ENCODE measurements at regions not wholly inside any gene's neighbourhood (a gene's known extent, or its start where the extent isn't known, plus 50 kb on each side); places are given as distances from the start of the nearest gene placed in this dataset.

- no peak overlapping the region for H3K27ac ChIP-seq (ENCODE audit: low read length, poor library complexity, severe bottlenecking)
These were observed 902.6 kb upstream of the TENM4 start for GRCh38 chr11:80343436-80343835.

GRCh38 chr11:80338231-80338630 is 897.4 kb upstream of the TENM4 start:
- H2BK5ac ChIP-seq (ENCODE audit: low read depth, low read length, poor library complexity, severe bottlenecking), result no peak overlapping the region
- WGBS, result 76% methylated on average over 2 of the region's 2 CpGs
- H4K91ac ChIP-seq (ENCODE audit: low read length), result no peak overlapping the region
- H3K4me1 ChIP-seq (ENCODE audit: control insufficient read depth, insufficient read depth, low read depth, low read length), result no peaks in the 10 kb centered on the region
- no peak overlapping the region for H2BK15ac ChIP-seq (ENCODE audit: low read depth, poor library complexity, severe bottlenecking)
- H3K4me2 ChIP-seq (ENCODE audit: low read length, poor library complexity, severe bottlenecking), result no peak overlapping the region
- no peak overlapping the region for H2BK120ac ChIP-seq (ENCODE audit: low read depth, low read length)
- no peak overlapping the region for H3K27ac ChIP-seq (ENCODE audit: low read length, poor library complexity, severe bottlenecking)
- no peaks in the 10 kb centered on the region for H3K9me3 ChIP-seq (ENCODE audit: control insufficient read depth, low read length)
- no peaks in the 10 kb centered on the region for H3K79me1 ChIP-seq (replicated peaks; ENCODE audit: low read length, poor library complexity, severe bottlenecking)
- no peak overlapping the region for H3K23ac ChIP-seq (ENCODE audit: low read length in 2 of 2)
- no peak overlapping the region for H3K4ac ChIP-seq (ENCODE audit: low read depth in 1 of 2, low read length in 2 of 2)
- no peak overlapping the region for H2AK5ac ChIP-seq (ENCODE audit: low read length, severe bottlenecking)
- no peaks in the 10 kb centered on the region for H3K36me3 ChIP-seq (ENCODE audit: control insufficient read depth in 1 of 2, insufficient read depth in 2 of 2, low read depth in 1 of 2, low read length in 2 of 2)
- H3K9ac ChIP-seq (ENCODE audit: low read length), result no peak overlapping the region
- no peak overlapping the region for H2BK12ac ChIP-seq (ENCODE audit: low read length in 2 of 2)
- no peak overlapping the region for H3K18ac ChIP-seq (ENCODE audit: low read depth in 1 of 2, low read length in 2 of 2)
- no peak overlapping the region for H3K4me3 ChIP-seq (ENCODE audit: insufficient read depth in 1 of 2, low read depth in 1 of 2, low read length in 2 of 2)
- no peak for DNase-seq
- no peaks in the 10 kb centered on the region for H3K27me3 ChIP-seq (ENCODE audit: control insufficient read depth in 1 of 2, insufficient read depth in 1 of 2, low read length in 2 of 2)
- no peak overlapping the region for H2AFZ ChIP-seq (ENCODE audit: low read depth, low read length)
- no peak overlapping the region for H3K14ac ChIP-seq (ENCODE audit: low read length in 2 of 2)
- H4K8ac ChIP-seq (ENCODE audit: low read length), result no peak overlapping the region

More at GRCh38 chr11:80343436-80343835, 902.6 kb upstream of the TENM4 start:
- Histone ChIP-seq H3K4ac (ENCODE audit: low read depth in 1 of 2, low read length in 2 of 2) (no peak overlapping the region), H3K14ac (ENCODE audit: low read length in 2 of 2) (no peak overlapping the region), H3K4me1 (ENCODE audit: control insufficient read depth, insufficient read depth, low read depth, low read length) (no peaks in the 10 kb centered on the region), H3K4me3 (ENCODE audit: insufficient read depth in 1 of 2, low read depth in 1 of 2, low read length in 2 of 2) (no peak overlapping the region), H3K79me1 (replicated peaks; ENCODE audit: low read length, poor library complexity, severe bottlenecking) (no peaks in the 10 kb centered on the region), H3K9me3 (ENCODE audit: control insufficient read depth, low read length) (no peaks in the 10 kb centered on the region), H3K18ac (ENCODE audit: low read depth in 1 of 2, low read length in 2 of 2) (no peak overlapping the region), H2BK15ac (ENCODE audit: low read depth, poor library complexity, severe bottlenecking) (no peak overlapping the region), H2BK120ac (ENCODE audit: low read depth, low read length) (no peak overlapping the region), H3K36me3 (ENCODE audit: control insufficient read depth in 1 of 2, insufficient read depth in 2 of 2, low read depth in 1 of 2, low read length in 2 of 2) (no peaks in the 10 kb centered on the region), H3K4me2 (ENCODE audit: low read length, poor library complexity, severe bottlenecking) (no peak overlapping the region), H3K27me3 (ENCODE audit: control insufficient read depth in 1 of 2, insufficient read depth in 1 of 2, low read length in 2 of 2) (no peaks in the 10 kb centered on the region), H2AK5ac (ENCODE audit: low read length, severe bottlenecking) (no peak overlapping the region), H2BK12ac (ENCODE audit: low read length in 2 of 2) (no peak overlapping the region), H4K91ac (ENCODE audit: low read length) (no peak overlapping the region), H2BK5ac (ENCODE audit: low read depth, low read length, poor library complexity, severe bottlenecking) (no peak overlapping the region), H3K9ac (ENCODE audit: low read length) (no peak overlapping the region), H4K8ac (ENCODE audit: low read length) (no peak overlapping the region), H3K23ac (ENCODE audit: low read length in 2 of 2) (no peak overlapping the region), H2AFZ (ENCODE audit: low read depth, low read length) (no peak overlapping the region)
- DNase-seq, result no peak

DNA sequence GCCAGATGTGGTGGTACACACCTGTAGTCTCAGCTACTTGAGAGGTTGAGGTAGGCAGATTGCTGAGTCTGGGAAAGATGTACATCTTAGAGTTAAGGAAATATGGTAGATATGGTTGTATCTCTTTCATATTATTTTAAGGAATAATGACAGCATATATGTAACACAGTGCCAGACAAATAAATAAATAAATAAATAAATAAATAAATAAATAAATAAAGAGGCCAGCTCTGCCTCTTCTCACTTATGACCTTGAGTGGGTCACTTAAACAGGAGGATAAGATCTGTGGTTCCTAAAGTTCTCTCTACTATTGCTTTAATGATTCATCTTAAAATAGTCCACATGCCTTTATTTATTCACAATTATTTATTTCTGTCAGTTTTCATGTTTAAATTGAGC is 890.9 kb upstream of the TENM4 start:
- no peak overlapping the region for H3K23ac ChIP-seq (ENCODE audit: low read length in 2 of 2)
- no peaks in the 10 kb centered on the region for H3K79me1 ChIP-seq (replicated peaks; ENCODE audit: low read length, poor library complexity, severe bottlenecking)
- DNase-seq, result no peak

DNA sequence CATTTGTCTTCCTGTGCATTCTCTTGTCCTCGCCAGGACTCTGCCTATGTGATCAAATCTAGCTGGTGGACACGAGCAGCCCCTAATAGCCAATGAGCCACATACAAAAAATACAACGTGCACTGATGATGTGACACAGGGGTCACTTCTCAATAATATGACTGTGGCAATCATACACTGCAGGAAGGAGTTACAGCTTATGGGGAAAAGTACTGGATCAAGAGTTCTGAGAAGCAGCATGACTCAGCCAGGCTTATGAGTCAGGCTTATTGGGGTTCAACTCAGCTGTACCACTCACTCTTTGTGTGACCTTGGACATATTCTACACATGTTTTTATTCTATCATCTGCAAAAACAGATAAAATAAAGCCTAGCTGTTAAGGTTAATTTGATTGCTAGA is 889.4 kb upstream of the TENM4 start:
- H3K4ac ChIP-seq (ENCODE audit: low read depth in 1 of 2, low read length in 2 of 2), result no peak overlapping the region
- no peak overlapping the region for H3K27ac ChIP-seq (ENCODE audit: low read length, poor library complexity, severe bottlenecking)
- no peaks in the 10 kb centered on the region for H3K27me3 ChIP-seq (ENCODE audit: control insufficient read depth in 1 of 2, insufficient read depth in 1 of 2, low read length in 2 of 2)
- H3K9me3 ChIP-seq (ENCODE audit: control insufficient read depth, low read length), result no peaks in the 10 kb centered on the region
- no peaks in the 10 kb centered on the region for H3K79me1 ChIP-seq (replicated peaks; ENCODE audit: low read length, poor library complexity, severe bottlenecking)
- H3K4me3 ChIP-seq (ENCODE audit: insufficient read depth in 1 of 2, low read depth in 1 of 2, low read length in 2 of 2), result no peak overlapping the region
- peak overlapping the region; percentile 48 for H4K8ac ChIP-seq (ENCODE audit: low read length)
- H3K14ac ChIP-seq (ENCODE audit: low read length in 2 of 2), result no peak overlapping the region
- H3K4me2 ChIP-seq (ENCODE audit: low read length, poor library complexity, severe bottlenecking), result no peak overlapping the region
- no peak overlapping the region for H2AFZ ChIP-seq (ENCODE audit: low read depth, low read length)
- H3K23ac ChIP-seq (ENCODE audit: low read length in 2 of 2), result no peak overlapping the region
- H2BK5ac ChIP-seq (ENCODE audit: low read depth, low read length, poor library complexity, severe bottlenecking), result no peak overlapping the region
- DNase-seq, result peak; percentile 56
- H3K4me1 ChIP-seq (ENCODE audit: control insufficient read depth, insufficient read depth, low read depth, low read length), result peaks cover 3% of the 10 kb centered on the region
- WGBS, result 45% methylated on average over 3 of the region's 3 CpGs
- H3K18ac ChIP-seq (ENCODE audit: low read depth in 1 of 2, low read length in 2 of 2), result no peak overlapping the region
- no peak overlapping the region for H2BK15ac ChIP-seq (ENCODE audit: low read depth, poor library complexity, severe bottlenecking)
- H2BK12ac ChIP-seq (ENCODE audit: low read length in 2 of 2), result no peak overlapping the region
- no peak overlapping the region for H3K9ac ChIP-seq (ENCODE audit: low read length)
- H4K91ac ChIP-seq (ENCODE audit: low read length), result peak overlapping the region; percentile 32
- no peak overlapping the region for H2AK5ac ChIP-seq (ENCODE audit: low read length, severe bottlenecking)
- H3K36me3 ChIP-seq (ENCODE audit: control insufficient read depth in 1 of 2, insufficient read depth in 2 of 2, low read depth in 1 of 2, low read length in 2 of 2), result no peaks in the 10 kb centered on the region
- no peak overlapping the region for H2BK120ac ChIP-seq (ENCODE audit: low read depth, low read length)

More for the DNA sequence above, 890.9 kb upstream of the TENM4 start:
- no peak overlapping the region for H2BK5ac ChIP-seq (ENCODE audit: low read depth, low read length, poor library complexity, severe bottlenecking)
- no peak overlapping the region for H2BK120ac ChIP-seq (ENCODE audit: low read depth, low read length)
- no peak overlapping the region for H2AFZ ChIP-seq (ENCODE audit: low read depth, low read length)
- no peak overlapping the region for H4K91ac ChIP-seq (ENCODE audit: low read length)
- H3K4me3 ChIP-seq (ENCODE audit: insufficient read depth in 1 of 2, low read depth in 1 of 2, low read length in 2 of 2), result no peak overlapping the region
- no peak overlapping the region for H3K18ac ChIP-seq (ENCODE audit: low read depth in 1 of 2, low read length in 2 of 2)
- H3K4me1 ChIP-seq (ENCODE audit: control insufficient read depth, insufficient read depth, low read depth, low read length), result peaks cover 3% of the 10 kb centered on the region
- H3K27me3 ChIP-seq (ENCODE audit: control insufficient read depth in 1 of 2, insufficient read depth in 1 of 2, low read length in 2 of 2), result no peaks in the 10 kb centered on the region
- H2AK5ac ChIP-seq (ENCODE audit: low read length, severe bottlenecking), result no peak overlapping the region
- H2BK15ac ChIP-seq (ENCODE audit: low read depth, poor library complexity, severe bottlenecking), result no peak overlapping the region
- no peaks in the 10 kb centered on the region for H3K9me3 ChIP-seq (ENCODE audit: control insufficient read depth, low read length)
- H3K4ac ChIP-seq (ENCODE audit: low read depth in 1 of 2, low read length in 2 of 2), result no peak overlapping the region
- H2BK12ac ChIP-seq (ENCODE audit: low read length in 2 of 2), result no peak overlapping the region
- H3K14ac ChIP-seq (ENCODE audit: low read length in 2 of 2), result no peak overlapping the region
- H4K8ac ChIP-seq (ENCODE audit: low read length), result no peak overlapping the region
- no peak overlapping the region for H3K4me2 ChIP-seq (ENCODE audit: low read length, poor library complexity, severe bottlenecking)
- no peak overlapping the region for H3K27ac ChIP-seq (ENCODE audit: low read length, poor library complexity, severe bottlenecking)
- no peaks in the 10 kb centered on the region for H3K36me3 ChIP-seq (ENCODE audit: control insufficient read depth in 1 of 2, insufficient read depth in 2 of 2, low read depth in 1 of 2, low read length in 2 of 2)
- H3K9ac ChIP-seq (ENCODE audit: low read length), result no peak overlapping the region
